ENCODE measurements at regions not wholly inside any gene's neighbourhood (a gene's known extent, or its start where the extent isn't known, plus 50 kb on each side); places are given as distances from the start of the nearest gene placed in this dataset.
A peak's percentile ranks its signal among the peaks of the same experiment; 100 is the strongest.

GRCh38 chr4:14528918-14529317 is 473.4 kb upstream of the CPEB2 start:
- no peak overlapping the region for H4K8ac ChIP-seq (ENCODE audit: low read depth, low read length)
- no peak overlapping the region for H2BK120ac ChIP-seq (ENCODE audit: insufficient read depth, low read length, poor library complexity)
- no peaks in the 10 kb centered on the region for H3K36me3 ChIP-seq (ENCODE audit: control insufficient read depth in 1 of 2, insufficient read depth in 2 of 2, low read length in 2 of 2)
- no peak overlapping the region for H3K23ac ChIP-seq (ENCODE audit: low read length)
- H3K79me1 ChIP-seq (ENCODE audit: low read length): no peaks in the 10 kb centered on the region
- no peak overlapping the region for H4K91ac ChIP-seq (ENCODE audit: low read depth, low read length)
- H3K18ac ChIP-seq (ENCODE audit: low read length): no peak overlapping the region
- no peak overlapping the region for H2BK5ac ChIP-seq (ENCODE audit: low read depth, low read length, poor library complexity)
- no peak overlapping the region for H3K4ac ChIP-seq (ENCODE audit: low read depth, low read length)
- no peaks in the 10 kb centered on the region for H3K27me3 ChIP-seq (ENCODE audit: insufficient read depth, low read length)
- no peak overlapping the region for H3K4me3 ChIP-seq (ENCODE audit: low read depth, low read length)
- H3K27ac ChIP-seq (ENCODE audit: low read depth, low read length): no peak overlapping the region
- H4K12ac ChIP-seq (ENCODE audit: low read depth, low read length): no peak overlapping the region
- H3K9me3 ChIP-seq (ENCODE audit: insufficient read depth, low read depth, low read length): no peaks in the 10 kb centered on the region
- no peaks in the 10 kb centered on the region for H3K79me2 ChIP-seq (ENCODE audit: control insufficient read depth, insufficient read depth, low read length, poor library complexity)
- WGBS (ENCODE audit: extremely low coverage, insufficient coverage, insufficient read length): no CpG with 5 or more reads among the region's 2 CpGs
- no peak overlapping the region for H2AK5ac ChIP-seq (ENCODE audit: low read length)
- H2BK12ac ChIP-seq (ENCODE audit: low read length): no peak overlapping the region
- H3K4me2 ChIP-seq (ENCODE audit: low read length): no peak overlapping the region
- no peak overlapping the region for H2AFZ ChIP-seq (ENCODE audit: insufficient read depth, low read length, poor library complexity)
- no peaks in the 10 kb centered on the region for H3K4me1 ChIP-seq (ENCODE audit: control insufficient read depth in 1 of 2, insufficient read depth in 2 of 2, low read length in 2 of 2)
- H3K14ac ChIP-seq (ENCODE audit: low read length): no peak overlapping the region
- no peak overlapping the region for H3K9ac ChIP-seq (ENCODE audit: low read length)
- peak in 1 of 2 donors; percentile 4 for DNase-seq

DNA sequence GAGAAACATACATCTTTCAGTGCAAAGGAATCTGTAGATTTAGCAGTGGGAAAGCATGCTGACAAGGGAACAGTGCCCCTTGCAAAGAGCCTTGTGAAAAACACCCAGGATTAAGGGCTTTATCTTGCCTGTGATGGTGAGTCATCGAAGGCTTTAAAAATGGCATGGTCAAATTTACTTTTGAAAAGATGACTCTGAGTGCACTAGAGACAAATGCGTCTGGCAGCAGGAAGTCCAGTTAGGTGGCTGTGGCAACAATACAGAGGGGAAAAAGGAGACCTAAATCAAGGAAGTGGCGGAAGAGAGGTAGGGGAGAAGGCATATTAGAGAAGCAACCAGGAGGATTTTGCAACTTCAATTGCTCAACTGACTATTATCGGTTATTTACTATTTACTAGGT is 472.6 kb upstream of the CPEB2 start:
- no peak overlapping the region for H3K27ac ChIP-seq (ENCODE audit: low read depth, low read length)
- H2BK12ac ChIP-seq (ENCODE audit: low read length): no peak overlapping the region
- H2AK5ac ChIP-seq (ENCODE audit: low read length): no peak overlapping the region
- WGBS (ENCODE audit: extremely low coverage, insufficient coverage, insufficient read length): no CpG with 5 or more reads among the region's 4 CpGs
- no peak overlapping the region for H4K91ac ChIP-seq (ENCODE audit: low read depth, low read length)
- no peak overlapping the region for H2AFZ ChIP-seq (ENCODE audit: insufficient read depth, low read length, poor library complexity)
- H3K9ac ChIP-seq (ENCODE audit: low read length): no peak overlapping the region
- H3K79me2 ChIP-seq (ENCODE audit: control insufficient read depth, insufficient read depth, low read length, poor library complexity): no peaks in the 10 kb centered on the region
- no peak overlapping the region for H3K4me3 ChIP-seq (ENCODE audit: low read depth, low read length)
- H3K4ac ChIP-seq (ENCODE audit: low read depth, low read length): no peak overlapping the region
- H3K79me1 ChIP-seq (ENCODE audit: low read length): no peaks in the 10 kb centered on the region
- H4K8ac ChIP-seq (ENCODE audit: low read depth, low read length): no peak overlapping the region
- H2BK5ac ChIP-seq (ENCODE audit: low read depth, low read length, poor library complexity): no peak overlapping the region
- H3K4me2 ChIP-seq (ENCODE audit: low read length): no peak overlapping the region
- no peaks in the 10 kb centered on the region for H3K4me1 ChIP-seq (ENCODE audit: control insufficient read depth in 1 of 2, insufficient read depth in 2 of 2, low read length in 2 of 2)
- no peak overlapping the region for H2BK120ac ChIP-seq (ENCODE audit: insufficient read depth, low read length, poor library complexity)
- no peaks in the 10 kb centered on the region for H3K9me3 ChIP-seq (ENCODE audit: insufficient read depth, low read depth, low read length)
- H3K18ac ChIP-seq (ENCODE audit: low read length): no peak overlapping the region
- H3K27me3 ChIP-seq (ENCODE audit: insufficient read depth, low read length): no peaks in the 10 kb centered on the region
- no peaks in the 10 kb centered on the region for H3K36me3 ChIP-seq (ENCODE audit: control insufficient read depth in 1 of 2, insufficient read depth in 2 of 2, low read length in 2 of 2)
- no peak overlapping the region for H4K12ac ChIP-seq (ENCODE audit: low read depth, low read length)
- H3K23ac ChIP-seq (ENCODE audit: low read length): no peak overlapping the region
- H3K14ac ChIP-seq (ENCODE audit: low read length): no peak overlapping the region
- DNase-seq: no peak

- Histone ChIP-seq H3K9me3 (ENCODE audit: insufficient read depth, low read depth, low read length) (no peaks in the 10 kb centered on the region), H3K79me1 (ENCODE audit: low read length) (no peaks in the 10 kb centered on the region), H3K4me3 (ENCODE audit: low read depth, low read length) (no peak overlapping the region), H3K9ac (ENCODE audit: low read length) (no peak overlapping the region), H3K27me3 (ENCODE audit: insufficient read depth, low read length) (no peaks in the 10 kb centered on the region), H3K14ac (ENCODE audit: low read length) (no peak overlapping the region), H4K12ac (ENCODE audit: low read depth, low read length) (no peak overlapping the region), H3K36me3 (ENCODE audit: control insufficient read depth in 1 of 2, insufficient read depth in 2 of 2, low read length in 2 of 2) (no peaks in the 10 kb centered on the region), H3K23ac (ENCODE audit: low read length) (no peak overlapping the region), H3K4ac (ENCODE audit: low read depth, low read length) (no peak overlapping the region), H3K27ac (ENCODE audit: low read depth, low read length) (no peak overlapping the region), H3K4me2 (ENCODE audit: low read length) (no peak overlapping the region), H3K79me2 (ENCODE audit: control insufficient read depth, insufficient read depth, low read length, poor library complexity) (no peaks in the 10 kb centered on the region), H2BK12ac (ENCODE audit: low read length) (no peak overlapping the region), H4K8ac (ENCODE audit: low read depth, low read length) (no peak overlapping the region), H2BK120ac (ENCODE audit: insufficient read depth, low read length, poor library complexity) (peak overlapping the region; percentile 13), H2AFZ (ENCODE audit: insufficient read depth, low read length, poor library complexity) (no peak overlapping the region), H3K18ac (ENCODE audit: low read length) (no peak overlapping the region), H2AK5ac (ENCODE audit: low read length) (no peak overlapping the region), H3K4me1 (ENCODE audit: control insufficient read depth in 1 of 2, insufficient read depth in 2 of 2, low read length in 2 of 2) (no peaks in the 10 kb centered on the region), H2BK5ac (ENCODE audit: low read depth, low read length, poor library complexity) (no peak overlapping the region), H4K91ac (ENCODE audit: low read depth, low read length) (no peak overlapping the region)
- no peak for DNase-seq
Measured at GRCh38 chr4:14532436-14532835, 469.8 kb upstream of the CPEB2 start.

GRCh38 chr4:14539246-14539645 is 463.0 kb upstream of the CPEB2 start:
- no peak overlapping the region for H3K4me2 ChIP-seq (ENCODE audit: low read length)
- H2BK120ac ChIP-seq (ENCODE audit: insufficient read depth, low read length, poor library complexity): no peak overlapping the region
- H4K91ac ChIP-seq (ENCODE audit: low read depth, low read length): no peak overlapping the region
- H3K9ac ChIP-seq (ENCODE audit: low read length): peak overlapping the region; percentile 66
- H2AFZ ChIP-seq (ENCODE audit: insufficient read depth, low read length, poor library complexity): no peak overlapping the region
- H2AK5ac ChIP-seq (ENCODE audit: low read length): no peak overlapping the region
- H3K4me3 ChIP-seq (ENCODE audit: low read depth, low read length): no peak overlapping the region
- no peak overlapping the region for H3K14ac ChIP-seq (ENCODE audit: low read length)
- H3K4me1 ChIP-seq (ENCODE audit: control insufficient read depth in 1 of 2, insufficient read depth in 2 of 2, low read length in 2 of 2): no peaks in the 10 kb centered on the region
- H2BK5ac ChIP-seq (ENCODE audit: low read depth, low read length, poor library complexity): no peak overlapping the region
- no peaks in the 10 kb centered on the region for H3K27me3 ChIP-seq (ENCODE audit: insufficient read depth, low read length)
- H3K79me1 ChIP-seq (ENCODE audit: low read length): no peaks in the 10 kb centered on the region
- no peak overlapping the region for H2BK12ac ChIP-seq (ENCODE audit: low read length)
- H3K9me3 ChIP-seq (ENCODE audit: insufficient read depth, low read depth, low read length): no peaks in the 10 kb centered on the region
- H3K79me2 ChIP-seq (ENCODE audit: control insufficient read depth, insufficient read depth, low read length, poor library complexity): no peaks in the 10 kb centered on the region
- no peak for DNase-seq
- H3K4ac ChIP-seq (ENCODE audit: low read depth, low read length): no peak overlapping the region
- no peaks in the 10 kb centered on the region for H3K36me3 ChIP-seq (ENCODE audit: control insufficient read depth in 1 of 2, insufficient read depth in 2 of 2, low read length in 2 of 2)
- H4K12ac ChIP-seq (ENCODE audit: low read depth, low read length): no peak overlapping the region
- H3K23ac ChIP-seq (ENCODE audit: low read length): no peak overlapping the region
- H4K8ac ChIP-seq (ENCODE audit: low read depth, low read length): no peak overlapping the region
- no peak overlapping the region for H3K27ac ChIP-seq (ENCODE audit: low read depth, low read length)
- WGBS (ENCODE audit: extremely low coverage, insufficient coverage, insufficient read length): no CpG with 5 or more reads among the region's 2 CpGs
- no peak overlapping the region for H3K18ac ChIP-seq (ENCODE audit: low read length)

All from trophoblast cell (in vitro differentiated cells and primary cell).